CD14-positive monocyte (primary cell): ENCODE measurements at regions not wholly inside any gene's neighbourhood (a gene's known extent, or its start where the extent isn't known, plus 50 kb on each side); places are given as distances from the start of the nearest gene placed in this dataset.

Experiments
- DNase-seq, 3 donors: peaks; one replicate each; pipeline ENCODE4 v3.0.0-alpha.2; 2011 to 2022
- H2AFZ ChIP-seq: 2 replicates; pipeline ENCODE4 v1.6.0; 2012; ENCODE audit warnings: mild to moderate bottlenecking, low read depth, low read length, inconsistent platforms; ENCODE audit not compliant: insufficient read depth, poor library complexity, severe bottlenecking
- H3K27ac ChIP-seq, 2 donors: 1 replicate in 1 of 2; 2 replicates in 1 of 2; pipeline ENCODE4 v1.5.1; 2012 to 2013; ENCODE audit warnings: low read length in 2 of 2, control low read depth in 1 of 2, inconsistent platforms in 1 of 2, low read depth in 1 of 2, mild to moderate bottlenecking in 1 of 2
- H3K27me3 ChIP-seq, 2 donors: one replicate each; pipeline versions ENCODE4 v1.6.0 to v1.6.1; 2011 to 2013; ENCODE audit warnings: low read length in 2 of 2; ENCODE audit not compliant: control insufficient read depth in 2 of 2, insufficient read depth in 2 of 2
- H3K36me3 ChIP-seq, 2 donors: replicated peaks in 1 of 2; 1 replicate in 1 of 2; 2 replicates in 1 of 2; pipeline versions ENCODE4 v1.5.1 to v1.6.1; 2012 to 2013; ENCODE audit warnings: low read length in 2 of 2, control low read depth in 1 of 2, inconsistent platforms in 1 of 2, mild to moderate bottlenecking in 1 of 2; ENCODE audit not compliant: insufficient read depth in 2 of 2, control insufficient read depth in 1 of 2
- H3K4me1 ChIP-seq, 2 donors: 1 replicate in 1 of 2; 2 replicates in 1 of 2; pipeline versions ENCODE4 v1.5.1 to v1.6.1; 2012 to 2013; ENCODE audit warnings: low read length in 2 of 2, control low read depth in 1 of 2, inconsistent platforms in 1 of 2, mild to moderate bottlenecking in 1 of 2, moderate library complexity in 1 of 2; ENCODE audit not compliant: insufficient read depth in 2 of 2, control insufficient read depth in 1 of 2
- H3K4me2 ChIP-seq: replicated peaks from 2 replicates; pipeline ENCODE3; 2012; ENCODE audit warnings: low read length, moderate library complexity, mild to moderate bottlenecking; ENCODE audit not compliant: poor library complexity, severe bottlenecking; ENCODE audit errors: extremely low read depth
- H3K4me3 ChIP-seq, 3 experiments: fragments of 200-600 bp in 1 of 3; sonication (generic) in 1 of 3; replicated peaks in 1 of 3; 1 replicate in 2 of 3; 2 replicates in 1 of 3; pipeline ENCODE4 v1.5.1; 2011 to 2013; ENCODE audit warnings: low read length in 3 of 3, mild to moderate bottlenecking in 3 of 3, control low read depth in 2 of 3, low read depth in 2 of 3, inconsistent platforms in 1 of 3, moderate library complexity in 1 of 3
- H3K79me2 ChIP-seq: 2 replicates; pipeline ENCODE4 v1.6.0; 2012; ENCODE audit warnings: mild to moderate bottlenecking, control low read depth, inconsistent platforms, low read length, moderate library complexity; ENCODE audit not compliant: insufficient read depth
- H3K9ac ChIP-seq: 2 replicates; pipeline ENCODE4 v1.6.0; 2017; ENCODE audit warnings: low read length, mild to moderate bottlenecking; ENCODE audit not compliant: insufficient read depth, poor library complexity, severe bottlenecking
- H3K9me3 ChIP-seq, 2 donors: replicated peaks in 1 of 2; 1 replicate in 1 of 2; 2 replicates in 1 of 2; pipeline versions ENCODE4 v1.5.1 to v1.6.1; 2012 to 2013; ENCODE audit warnings: low read length in 2 of 2, control low read depth in 1 of 2; ENCODE audit not compliant: control insufficient read depth in 1 of 2, insufficient read depth in 1 of 2
- H4K20me1 ChIP-seq: 2 replicates; pipeline ENCODE4 v1.6.0; 2012; ENCODE audit warnings: mild to moderate bottlenecking, low read length, control low read depth, moderate library complexity; ENCODE audit not compliant: insufficient read depth
- H3K27ac Mint-ChIP-seq, 7 donors: one replicate each; pipeline ENCODE4 v1.8.0; 2020; ENCODE audit warnings: mild to moderate bottlenecking in 7 of 7, mixed read lengths in 7 of 7, moderate library complexity in 6 of 7, inconsistent platforms in 2 of 7
- H3K27me3 Mint-ChIP-seq, 3 donors: one replicate each; pipeline ENCODE4 v1.8.0; 2021 to 2022; ENCODE audit warnings: low read depth in 3 of 3, mild to moderate bottlenecking in 3 of 3, mixed read lengths in 3 of 3, moderate library complexity in 3 of 3, inconsistent platforms in 1 of 3
- H3K36me3 Mint-ChIP-seq, 2 donors: one replicate each; pipeline ENCODE4 v1.8.0; 2020; ENCODE audit warnings: mixed read lengths in 2 of 2, inconsistent platforms in 1 of 2, mild to moderate bottlenecking in 1 of 2
- H3K4me1 Mint-ChIP-seq: one replicate; pipeline ENCODE4 v1.8.0; 2020; ENCODE audit warnings: mild to moderate bottlenecking, mixed read lengths
- H3K4me3 Mint-ChIP-seq, 2 donors: one replicate each; pipeline ENCODE4 v1.8.0; 2020; ENCODE audit warnings: mild to moderate bottlenecking in 2 of 2, mixed read lengths in 2 of 2, moderate library complexity in 1 of 2
- H3K9me3 Mint-ChIP-seq, 7 donors: one replicate each; pipeline ENCODE4 v1.8.0; 2020 to 2022; ENCODE audit warnings: mixed read lengths in 7 of 7, mild to moderate bottlenecking in 6 of 7, moderate library complexity in 6 of 7, inconsistent platforms in 2 of 7
- WGBS: methylation state at CpG from one replicate; pipeline ENCODE4 v1.1.5; 2013; ENCODE audit warnings: missing lambda C conversion rate; ENCODE audit not compliant: insufficient coverage; 5-methylcytosine and 5-hydroxymethylcytosine counted together
- intact Hi-C, 2 donors: fragments of 100-400 bp; cut with micrococcal nuclease; formaldehyde crosslinking; loops; one replicate each; pipeline versions ENCODE4 v1.15.0 to v1.15.1; 2023
- TF ChIP-seq, protein P1 (sequence below): fragments of 200-600 bp; IDR thresholded peaks from one replicate; pipeline ENCODE4 v1.8.0; 2022; ENCODE audit warnings: antibody characterized with exemption, mild to moderate bottlenecking

DNA sequence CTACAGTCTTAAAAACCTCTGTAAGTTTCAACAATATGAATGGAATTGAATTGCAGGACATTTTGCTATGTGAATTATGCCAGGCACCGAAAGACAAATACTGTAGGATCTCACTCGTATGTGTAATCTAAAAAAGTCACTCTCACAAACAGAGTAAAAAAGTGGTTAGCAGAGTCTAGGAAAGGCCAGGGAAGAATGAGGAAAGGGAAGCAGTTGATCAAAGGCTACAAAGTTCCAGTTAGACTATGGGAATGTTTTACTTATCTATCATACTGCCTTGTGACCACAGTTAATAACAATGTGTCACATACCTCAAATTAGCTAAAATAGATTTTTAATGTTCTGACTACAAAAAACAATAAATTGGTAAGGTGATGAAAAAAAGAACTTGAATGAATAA lies 565.4 kb upstream of the BRINP3 start:
- Histone ChIP-seq H3K4me3 (no peak overlapping the region), H4K20me1 (no peaks in the 10 kb centered on the region), H2AFZ (no peak overlapping the region), H3K4me1 (no peaks in the 10 kb centered on the region), H3K27ac (no peak overlapping the region), H3K9me3 (peaks cover 0 to 2% of the 10 kb centered on the region in 2 donors), H3K79me2 (no peaks in the 10 kb centered on the region), H3K9ac (no peak overlapping the region), H3K36me3 (no peaks in the 10 kb centered on the region), H3K4me2 (no peak overlapping the region), H3K27me3 (no peaks in the 10 kb centered on the region)
- Mint-ChIP-seq H3K27me3 (no peaks in the 10 kb centered on the region), H3K36me3 (no peaks in the 10 kb centered on the region), H3K4me3 (no peak overlapping the region), H3K9me3 (peaks cover 0 to 6% (median 3%) of the 10 kb centered on the region in 7 donors), H3K4me1 (no peaks in the 10 kb centered on the region), H3K27ac (no peak overlapping the region)
- intact Hi-C loops, result no loop called here
- DNase-seq, result no peak
- TF ChIP-seq, protein P1, sequence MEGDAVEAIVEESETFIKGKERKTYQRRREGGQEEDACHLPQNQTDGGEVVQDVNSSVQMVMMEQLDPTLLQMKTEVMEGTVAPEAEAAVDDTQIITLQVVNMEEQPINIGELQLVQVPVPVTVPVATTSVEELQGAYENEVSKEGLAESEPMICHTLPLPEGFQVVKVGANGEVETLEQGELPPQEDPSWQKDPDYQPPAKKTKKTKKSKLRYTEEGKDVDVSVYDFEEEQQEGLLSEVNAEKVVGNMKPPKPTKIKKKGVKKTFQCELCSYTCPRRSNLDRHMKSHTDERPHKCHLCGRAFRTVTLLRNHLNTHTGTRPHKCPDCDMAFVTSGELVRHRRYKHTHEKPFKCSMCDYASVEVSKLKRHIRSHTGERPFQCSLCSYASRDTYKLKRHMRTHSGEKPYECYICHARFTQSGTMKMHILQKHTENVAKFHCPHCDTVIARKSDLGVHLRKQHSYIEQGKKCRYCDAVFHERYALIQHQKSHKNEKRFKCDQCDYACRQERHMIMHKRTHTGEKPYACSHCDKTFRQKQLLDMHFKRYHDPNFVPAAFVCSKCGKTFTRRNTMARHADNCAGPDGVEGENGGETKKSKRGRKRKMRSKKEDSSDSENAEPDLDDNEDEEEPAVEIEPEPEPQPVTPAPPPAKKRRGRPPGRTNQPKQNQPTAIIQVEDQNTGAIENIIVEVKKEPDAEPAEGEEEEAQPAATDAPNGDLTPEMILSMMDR, result no peak
- no CpG with 5 or more reads among the region's 2 CpGs for WGBS

DNA sequence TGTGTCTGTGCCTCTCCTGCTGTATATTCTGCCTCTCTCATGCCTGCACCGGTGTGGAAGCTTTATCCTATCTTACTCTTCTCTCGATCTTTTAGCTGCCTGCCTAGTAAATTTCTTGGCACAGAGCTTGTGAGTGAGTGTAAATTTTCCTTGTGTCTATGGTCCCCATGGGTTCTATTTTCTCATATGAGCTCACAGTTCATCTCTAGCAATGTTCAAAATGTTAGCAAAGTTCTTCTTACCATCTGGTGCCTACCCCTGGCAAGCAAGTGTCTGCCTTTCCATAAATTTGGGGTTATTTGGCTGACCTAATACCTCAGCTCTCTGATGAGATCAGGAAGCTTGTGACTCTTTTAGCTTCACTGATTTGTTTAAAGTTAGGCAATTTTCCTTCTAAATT lies 572.1 kb upstream of the BRINP3 start:
- H3K4me3 Mint-ChIP-seq, result no peak overlapping the region
- H3K4me1 ChIP-seq, result no peaks in the 10 kb centered on the region
- no peaks in the 10 kb centered on the region for H3K4me1 Mint-ChIP-seq
- H3K27ac Mint-ChIP-seq, result no peak overlapping the region
- no peak overlapping the region for H3K4me2 ChIP-seq
- no CpG with 5 or more reads among the region's 2 CpGs for WGBS
- no peak overlapping the region for H3K4me3 ChIP-seq
- no peak overlapping the region for H3K9ac ChIP-seq
- no peaks in the 10 kb centered on the region for H3K27me3 Mint-ChIP-seq
- TF ChIP-seq, protein P1, result no peak
- intact Hi-C loops, result no loop called here
- H3K27me3 ChIP-seq, result no peaks in the 10 kb centered on the region
- H3K79me2 ChIP-seq, result no peaks in the 10 kb centered on the region
- no peaks in the 10 kb centered on the region for H3K36me3 ChIP-seq
- no peak overlapping the region for H3K27ac ChIP-seq
- H4K20me1 ChIP-seq, result no peaks in the 10 kb centered on the region
- no peaks in the 10 kb centered on the region for H3K9me3 ChIP-seq
- H3K36me3 Mint-ChIP-seq, result no peaks in the 10 kb centered on the region
- no peak for DNase-seq
- no peak overlapping the region for H2AFZ ChIP-seq
- peaks cover 0 to 9% (median 1%) of the 10 kb centered on the region in 7 donors for H3K9me3 Mint-ChIP-seq
